DMS153 (cell line): ENCODE measurements at regions not wholly inside any gene's neighbourhood (a gene's known extent, or its start where the extent isn't known, plus 50 kb on each side); places are given as distances from the start of the nearest gene placed in this dataset.

Source experiments
- DNase-seq: peaks from one replicate; lab custom pipeline; 2025; lab: John Stamatoyannopoulos, UW

- DNase-seq, result peak; percentile 93
Measured at GRCh38 chr1:5423109-5423508, 569.1 kb downstream of the NPHP4 start.

- no peak for DNase-seq
Measured at GRCh38 chr1:5419501-5419900, 572.7 kb downstream of the NPHP4 start.

- no peak for DNase-seq
Measured at GRCh38 chr1:5416518-5416917, 575.7 kb downstream of the NPHP4 start.

- DNase-seq, result peak; percentile 24
Measured at GRCh38 chr1:5415606-5416005, 576.6 kb downstream of the NPHP4 start.

GRCh38 chr1:5410652-5411051 lies 581.6 kb downstream of the NPHP4 start:
- peak; percentile 31 for DNase-seq

- DNase-seq, result no peak
Measured at GRCh38 chr1:5408401-5408800, 583.8 kb downstream of the NPHP4 start.

- DNase-seq, result no peak
Measured at GRCh38 chr1:5405263-5405662, 587.0 kb downstream of the NPHP4 start.

- DNase-seq, result no peak
Measured at GRCh38 chr1:5404412-5405203, 587.6 kb downstream of the NPHP4 start.

- no peak for DNase-seq
Measured at GRCh38 chr1:5403935-5404334, 588.3 kb downstream of the NPHP4 start.

GRCh38 chr1:5402618-5403017 lies 589.6 kb downstream of the NPHP4 start:
- DNase-seq, result no peak

- no peak for DNase-seq
Measured at GRCh38 chr1:5399771-5400170, 592.5 kb downstream of the NPHP4 start.

- DNase-seq, result no peak
Measured at GRCh38 chr1:5396593-5396992, 595.6 kb downstream of the NPHP4 start.

- DNase-seq, result no peak
Measured at GRCh38 chr1:5394111-5394510, 598.1 kb downstream of the NPHP4 start.

GRCh38 chr1:5393603-5394002 lies 598.6 kb downstream of the NPHP4 start:
- DNase-seq, result peak; percentile 24

- DNase-seq, result no peak
Measured at GRCh38 chr1:5393146-5393545, 599.1 kb downstream of the NPHP4 start.

- DNase-seq, result no peak
Measured at GRCh38 chr1:5391725-5392124, 600.5 kb downstream of the NPHP4 start.

GRCh38 chr1:5390504-5390903 lies 601.7 kb downstream of the NPHP4 start:
- no peak for DNase-seq

- DNase-seq, result no peak
Measured at GRCh38 chr1:5389101-5389885, 602.9 kb downstream of the NPHP4 start.

- DNase-seq, result no peak
Measured at GRCh38 chr1:5388622-5389021, 603.6 kb downstream of the NPHP4 start.

GRCh38 chr1:5386371-5386770 lies 605.9 kb downstream of the NPHP4 start:
- no peak for DNase-seq

GRCh38 chr1:5385956-5386355 lies 606.3 kb downstream of the NPHP4 start:
- DNase-seq, result no peak

GRCh38 chr1:5385096-5385799 lies 607.0 kb downstream of the NPHP4 start:
- DNase-seq, result no peak

GRCh38 chr1:5381491-5381890 lies 610.7 kb downstream of the NPHP4 start:
- DNase-seq, result no peak
